ENCODE measurements at regions not wholly inside any gene's neighbourhood (a gene's known extent, or its start where the extent isn't known, plus 50 kb on each side); places are given as distances from the start of the nearest gene placed in this dataset.

GRCh38 chr20:24755411-24755922 is 193.6 kb upstream of the CST7 start:
- TF ChIP-seq, protein P1, sequence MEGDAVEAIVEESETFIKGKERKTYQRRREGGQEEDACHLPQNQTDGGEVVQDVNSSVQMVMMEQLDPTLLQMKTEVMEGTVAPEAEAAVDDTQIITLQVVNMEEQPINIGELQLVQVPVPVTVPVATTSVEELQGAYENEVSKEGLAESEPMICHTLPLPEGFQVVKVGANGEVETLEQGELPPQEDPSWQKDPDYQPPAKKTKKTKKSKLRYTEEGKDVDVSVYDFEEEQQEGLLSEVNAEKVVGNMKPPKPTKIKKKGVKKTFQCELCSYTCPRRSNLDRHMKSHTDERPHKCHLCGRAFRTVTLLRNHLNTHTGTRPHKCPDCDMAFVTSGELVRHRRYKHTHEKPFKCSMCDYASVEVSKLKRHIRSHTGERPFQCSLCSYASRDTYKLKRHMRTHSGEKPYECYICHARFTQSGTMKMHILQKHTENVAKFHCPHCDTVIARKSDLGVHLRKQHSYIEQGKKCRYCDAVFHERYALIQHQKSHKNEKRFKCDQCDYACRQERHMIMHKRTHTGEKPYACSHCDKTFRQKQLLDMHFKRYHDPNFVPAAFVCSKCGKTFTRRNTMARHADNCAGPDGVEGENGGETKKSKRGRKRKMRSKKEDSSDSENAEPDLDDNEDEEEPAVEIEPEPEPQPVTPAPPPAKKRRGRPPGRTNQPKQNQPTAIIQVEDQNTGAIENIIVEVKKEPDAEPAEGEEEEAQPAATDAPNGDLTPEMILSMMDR (IDR thresholded peaks at IDR 0.05; ENCODE audit: low read depth, low read length, missing control alignments): no peak
- H3K4me3 ChIP-seq (ENCODE audit: low read depth, low read length): no peak overlapping the region
- DNase-seq (ENCODE audit: low read depth): no peak

DNA sequence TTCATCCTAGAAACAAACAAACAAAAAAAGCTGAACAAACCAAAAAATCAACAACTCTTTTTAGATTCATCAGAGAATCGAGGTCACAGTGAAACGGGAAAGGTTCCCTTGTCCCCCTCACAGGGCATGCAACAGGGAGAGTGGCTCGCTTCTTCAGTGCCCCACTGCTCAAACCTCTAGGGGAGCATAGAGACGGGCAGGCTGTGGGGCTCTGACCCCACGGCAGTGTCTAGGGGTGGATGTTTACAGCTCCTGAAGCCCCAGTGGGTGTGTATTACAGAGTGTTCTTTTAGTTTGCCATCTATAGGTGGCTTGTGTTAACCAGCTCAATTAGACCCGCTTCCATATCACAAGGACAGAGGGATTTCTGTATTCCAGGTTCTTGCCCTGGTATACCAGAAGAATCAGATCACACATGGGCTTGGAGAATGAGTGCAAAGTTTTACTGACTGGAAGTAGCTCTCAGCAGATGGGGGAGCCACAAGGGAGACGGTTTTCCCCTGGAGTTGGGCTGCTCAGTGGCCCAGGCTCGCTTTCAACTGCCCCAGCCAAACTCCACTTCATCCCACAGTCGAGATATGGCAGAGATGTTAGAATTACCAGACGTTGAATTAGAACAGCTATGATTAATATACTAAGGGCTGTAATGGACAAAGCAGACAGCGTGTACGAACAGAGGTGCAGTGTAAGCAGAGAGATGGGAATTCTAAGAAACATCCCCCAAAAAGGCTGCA is 192.6 kb upstream of the CST7 start:
- no peak overlapping the region for H3K4me3 ChIP-seq (ENCODE audit: low read depth, low read length)
- DNase-seq (ENCODE audit: low read depth): no peak
- TF ChIP-seq, protein P1 (IDR thresholded peaks at IDR 0.05; ENCODE audit: low read depth, low read length, missing control alignments): no peak

GRCh38 chr20:24761220-24762065 is 187.6 kb upstream of the CST7 start:
- no peak overlapping the region for H3K4me3 ChIP-seq (ENCODE audit: low read depth, low read length)
- TF ChIP-seq, protein P1 (IDR thresholded peaks at IDR 0.05; ENCODE audit: low read depth, low read length, missing control alignments): no peak
- DNase-seq (ENCODE audit: low read depth): no peak

DNA sequence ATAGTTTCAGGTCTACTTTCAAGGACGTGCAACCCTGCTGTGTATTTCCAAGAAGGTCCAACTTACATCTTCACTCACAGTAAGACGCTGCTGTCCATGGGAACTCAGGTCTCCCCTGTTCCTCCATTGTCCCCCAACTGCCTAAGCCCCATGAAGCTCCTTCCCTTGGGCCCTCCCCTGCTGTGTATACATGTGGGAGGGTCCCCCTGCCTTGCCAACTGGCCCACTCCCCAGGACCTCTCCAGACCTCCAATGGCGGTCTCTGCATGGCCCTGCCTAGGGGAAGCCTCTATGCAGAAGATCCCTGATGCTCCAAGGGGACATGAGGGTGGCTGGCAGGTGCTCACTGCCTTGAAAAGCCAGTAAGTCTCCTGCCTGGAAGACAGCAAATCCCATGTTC is 186.7 kb upstream of the CST7 start:
- no peak overlapping the region for H3K4me3 ChIP-seq (ENCODE audit: low read depth, low read length)

DNA sequence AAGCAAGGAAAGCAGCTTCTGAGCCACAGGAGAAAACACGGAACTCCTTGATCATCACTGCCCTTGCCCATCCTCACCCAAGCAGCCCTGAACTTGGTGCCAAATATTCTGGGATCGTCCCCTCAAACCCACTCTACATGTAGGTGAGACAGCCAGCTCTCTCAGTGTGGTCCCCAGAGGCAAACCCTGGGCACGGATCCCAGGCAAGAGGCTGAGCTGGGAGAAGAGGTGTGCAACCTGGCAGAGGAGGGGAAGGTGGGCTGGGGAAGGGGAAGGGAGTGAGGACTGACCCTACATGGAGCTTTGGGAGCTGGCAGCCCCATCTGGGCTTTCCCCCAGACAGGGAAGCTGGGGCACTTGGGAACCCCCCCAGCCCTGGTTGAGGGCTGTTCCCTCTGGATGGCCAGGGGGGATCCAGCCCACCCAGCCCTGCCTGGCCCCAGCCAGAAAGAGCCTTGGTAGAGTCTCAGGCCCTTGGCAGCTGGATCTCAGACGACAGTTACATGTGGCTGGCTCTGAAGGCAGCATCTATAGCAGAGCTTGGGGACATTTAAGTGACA is 186.2 kb upstream of the CST7 start:
- TF ChIP-seq, protein P1 (IDR thresholded peaks at IDR 0.05; ENCODE audit: low read depth, low read length, missing control alignments): no peak
- H3K4me3 ChIP-seq (ENCODE audit: low read depth, low read length): no peak overlapping the region
- DNase-seq (ENCODE audit: low read depth): no peak

More for the DNA sequence above, 186.7 kb upstream of the CST7 start:
- no peak for DNase-seq (ENCODE audit: low read depth)
- TF ChIP-seq, protein P1 (IDR thresholded peaks at IDR 0.05; ENCODE audit: low read depth, low read length, missing control alignments): no peak

- TF ChIP-seq, protein P1 (IDR thresholded peaks at IDR 0.05; ENCODE audit: low read depth, low read length, missing control alignments): no peak
- H3K4me3 ChIP-seq (ENCODE audit: low read depth, low read length): no peak overlapping the region
- no peak for DNase-seq (ENCODE audit: low read depth)
Observed at GRCh38 chr20:24763386-24764026, 185.6 kb upstream of the CST7 start.

All from GM12864 (cell line).